Neural crest cell (in vitro differentiated cells): ENCODE measurements at regions not wholly inside any gene's neighbourhood (a gene's known extent, or its start where the extent isn't known, plus 50 kb on each side); places are given as distances from the start of the nearest gene placed in this dataset.

Experiments
- DNase-seq: peaks from one replicate; pipeline ENCODE4 v3.0.0; 2021; ENCODE audit warnings: low read depth, mixed read lengths, low spot score
- H3K27ac Mint-ChIP-seq: one replicate; pipeline ENCODE4 v1.8.0; 2021; ENCODE audit warnings: mild to moderate bottlenecking, mixed read lengths; ENCODE audit not compliant: unreplicated experiment
- H3K27me3 Mint-ChIP-seq: 2 replicates; pipeline ENCODE4 v1.8.0; 2021; ENCODE audit warnings: low read depth, mild to moderate bottlenecking, mixed read lengths
- H3K36me3 Mint-ChIP-seq: 2 replicates; pipeline ENCODE4 v1.8.0; 2021; ENCODE audit warnings: low read depth, mild to moderate bottlenecking, mixed read lengths
- H3K4me1 Mint-ChIP-seq: 2 replicates; pipeline ENCODE4 v1.8.0; 2021; ENCODE audit warnings: mixed read lengths
- H3K4me3 Mint-ChIP-seq: one replicate; pipeline ENCODE4 v1.8.0; 2021; ENCODE audit warnings: mild to moderate bottlenecking, mixed read lengths
- H3K9me3 Mint-ChIP-seq: 2 replicates; pipeline ENCODE4 v1.8.0; 2021; ENCODE audit warnings: mixed read lengths
- CTCF ChIP-seq: fragments of 200-600 bp; sonication (generic); conservative IDR thresholded peaks from 2 replicates; pipeline ENCODE4 v1.5.0; 2021; ENCODE audit warnings: antibody characterized with exemption, mild to moderate bottlenecking

GRCh38 chr10:4561296-4561695 is 264.7 kb upstream of the AKR1E2 start:
- no peak overlapping the region for H3K4me3 Mint-ChIP-seq
- no peaks in the 10 kb centered on the region for H3K27me3 Mint-ChIP-seq
- no peaks in the 10 kb centered on the region for H3K36me3 Mint-ChIP-seq
- no peak for TF ChIP-seq CTCF
- no peak overlapping the region for H3K27ac Mint-ChIP-seq
- no peak for DNase-seq
- no peaks in the 10 kb centered on the region for H3K9me3 Mint-ChIP-seq
- peaks cover 4% of the 10 kb centered on the region for H3K4me1 Mint-ChIP-seq

- no peaks in the 10 kb centered on the region for H3K27me3 Mint-ChIP-seq
- TF ChIP-seq CTCF = no peak
- H3K4me1 Mint-ChIP-seq = no peaks in the 10 kb centered on the region
- H3K36me3 Mint-ChIP-seq = no peaks in the 10 kb centered on the region
- no peak for DNase-seq
- H3K4me3 Mint-ChIP-seq = no peak overlapping the region
- no peak overlapping the region for H3K27ac Mint-ChIP-seq
- H3K9me3 Mint-ChIP-seq = no peaks in the 10 kb centered on the region
Measured at GRCh38 chr10:4557469-4557868, 268.5 kb upstream of the AKR1E2 start.

- Mint-ChIP-seq H3K9me3 (no peaks in the 10 kb centered on the region), H3K27ac (no peak overlapping the region), H3K27me3 (no peaks in the 10 kb centered on the region), H3K36me3 (no peaks in the 10 kb centered on the region), H3K4me3 (no peak overlapping the region), H3K4me1 (no peaks in the 10 kb centered on the region)
- TF ChIP-seq CTCF = no peak
- no peak for DNase-seq
Measured at GRCh38 chr10:4556527-4556926, 269.5 kb upstream of the AKR1E2 start.

GRCh38 chr10:4555920-4556319 is 270.1 kb upstream of the AKR1E2 start:
- no peaks in the 10 kb centered on the region for H3K9me3 Mint-ChIP-seq
- no peaks in the 10 kb centered on the region for H3K36me3 Mint-ChIP-seq
- H3K27ac Mint-ChIP-seq = no peak overlapping the region
- no peak for DNase-seq
- no peaks in the 10 kb centered on the region for H3K4me1 Mint-ChIP-seq
- H3K4me3 Mint-ChIP-seq = no peak overlapping the region
- TF ChIP-seq CTCF = no peak
- H3K27me3 Mint-ChIP-seq = no peaks in the 10 kb centered on the region

- DNase-seq = no peak
- Mint-ChIP-seq H3K4me1 (no peaks in the 10 kb centered on the region), H3K4me3 (no peak overlapping the region), H3K27me3 (no peaks in the 10 kb centered on the region), H3K9me3 (peaks cover 2% of the 10 kb centered on the region), H3K36me3 (no peaks in the 10 kb centered on the region), H3K27ac (no peak overlapping the region)
- TF ChIP-seq CTCF = peak; percentile 12
Measured at GRCh38 chr10:4549139-4549653, 276.8 kb upstream of the AKR1E2 start.

GRCh38 chr10:4546931-4547330 is 279.1 kb upstream of the AKR1E2 start:
- no peak overlapping the region for H3K27ac Mint-ChIP-seq
- no peaks in the 10 kb centered on the region for H3K4me1 Mint-ChIP-seq
- DNase-seq = no peak
- H3K27me3 Mint-ChIP-seq = no peaks in the 10 kb centered on the region
- no peak overlapping the region for H3K4me3 Mint-ChIP-seq
- no peaks in the 10 kb centered on the region for H3K36me3 Mint-ChIP-seq
- peaks cover 2% of the 10 kb centered on the region for H3K9me3 Mint-ChIP-seq
- TF ChIP-seq CTCF = no peak
